ENCODE measurements at regions not wholly inside any gene's neighbourhood (a gene's known extent, or its start where the extent isn't known, plus 50 kb on each side); places are given as distances from the start of the nearest gene placed in this dataset.

- DNase-seq = no peak
Measured at GRCh38 chr1:168921629-168922028, 184.9 kb upstream of the ATP1B1 start.

DNA sequence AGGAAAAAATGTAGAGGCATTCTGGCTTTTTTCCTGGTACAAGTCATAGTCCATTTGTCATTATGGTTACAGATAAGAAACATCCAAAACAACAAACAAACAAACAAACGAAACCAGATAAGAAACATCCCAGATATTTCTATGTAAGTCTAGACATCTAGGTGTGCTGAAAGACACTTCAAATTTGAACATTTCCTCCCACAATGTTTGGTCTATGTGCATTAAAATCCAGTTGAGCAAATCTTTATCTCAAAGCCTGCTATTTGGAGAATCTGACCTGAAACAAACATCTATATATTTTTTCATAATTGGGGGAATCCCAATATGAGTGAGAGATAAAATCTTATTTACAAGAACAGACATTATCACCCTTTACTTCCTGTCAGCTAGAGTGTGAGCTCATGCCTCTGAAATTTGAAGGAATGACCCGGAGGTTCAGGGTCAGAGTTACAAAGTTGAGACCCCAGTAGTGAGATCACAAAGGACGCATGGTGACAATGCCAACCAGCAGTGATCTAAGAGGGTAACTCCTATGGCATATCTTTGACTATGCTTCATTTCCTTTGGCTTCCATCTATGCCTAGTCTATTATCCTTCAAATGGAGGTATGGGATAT is 182.9 kb upstream of the ATP1B1 start:
- no peak for DNase-seq

GRCh38 chr1:168924976-168925375 is 181.5 kb upstream of the ATP1B1 start:
- no peak for DNase-seq

DNA sequence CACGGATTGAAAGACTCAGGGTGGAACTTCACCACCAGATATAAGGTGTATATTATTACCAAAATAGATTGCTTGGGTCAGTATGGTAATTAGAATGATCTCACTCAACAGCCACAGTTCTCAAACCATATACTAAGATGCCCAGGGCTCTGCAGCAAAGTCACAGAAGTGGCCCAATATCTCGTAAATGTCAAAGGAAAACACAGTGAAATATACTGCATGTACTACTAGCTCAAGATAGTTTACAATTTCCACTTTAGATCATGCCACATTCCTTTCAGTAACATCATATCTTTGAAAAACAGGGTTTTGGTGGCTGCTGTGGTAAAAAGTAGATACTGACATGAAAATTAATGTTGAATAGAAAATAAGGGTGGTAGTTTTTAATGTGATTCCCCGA is 180.3 kb upstream of the ATP1B1 start:
- no peak for DNase-seq

DNA sequence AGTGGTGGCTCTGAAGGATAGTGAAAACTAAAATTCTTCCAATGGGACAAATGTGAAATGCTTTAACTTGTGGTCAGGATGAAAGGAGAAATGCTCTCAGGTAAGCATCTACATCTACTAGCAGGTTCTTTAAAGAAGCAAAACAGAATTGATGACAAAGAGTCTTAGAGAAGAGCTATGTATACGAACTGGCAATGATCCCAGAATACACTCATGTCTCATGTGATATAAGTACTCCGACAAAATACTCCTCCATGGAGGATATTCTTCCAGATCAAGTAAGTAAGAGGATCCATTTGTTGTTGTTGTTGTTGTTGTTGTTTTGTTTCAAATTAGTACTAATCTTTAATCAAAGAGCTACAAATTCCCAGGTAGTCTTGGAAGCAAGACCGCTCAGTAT is 174.0 kb upstream of the ATP1B1 start:
- DNase-seq = no peak

DNA sequence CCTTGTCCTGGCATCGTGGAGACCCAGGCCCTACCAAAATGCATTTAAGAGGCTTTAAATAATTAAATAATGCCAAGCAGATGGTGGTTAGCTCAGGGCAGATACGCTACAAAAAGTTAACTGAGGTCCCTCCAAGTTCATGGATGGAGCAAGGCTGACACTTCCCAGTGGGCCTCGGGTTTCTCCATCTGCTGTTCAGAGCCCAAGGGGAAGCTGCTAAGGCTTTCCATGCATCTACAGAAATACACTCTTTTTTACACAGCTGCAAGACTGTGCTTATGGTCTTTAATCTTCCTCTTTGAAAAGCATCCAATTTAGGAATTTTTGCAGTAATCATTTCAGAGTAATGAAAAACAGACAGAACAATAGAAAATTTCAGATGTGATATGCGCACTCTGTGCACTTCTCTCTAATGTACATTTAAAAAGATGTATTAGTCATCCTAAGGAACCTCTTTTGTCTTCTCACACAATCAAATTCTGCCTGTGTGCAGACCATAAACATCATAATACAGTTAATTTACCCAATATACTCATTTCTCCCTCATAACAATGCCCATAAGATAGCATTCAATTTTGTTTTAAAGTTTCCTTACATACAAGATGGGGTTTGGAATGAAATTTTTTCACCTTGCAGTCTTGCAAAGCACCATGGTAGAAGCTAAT is 173.2 kb upstream of the ATP1B1 start:
- DNase-seq = no peak

DNA sequence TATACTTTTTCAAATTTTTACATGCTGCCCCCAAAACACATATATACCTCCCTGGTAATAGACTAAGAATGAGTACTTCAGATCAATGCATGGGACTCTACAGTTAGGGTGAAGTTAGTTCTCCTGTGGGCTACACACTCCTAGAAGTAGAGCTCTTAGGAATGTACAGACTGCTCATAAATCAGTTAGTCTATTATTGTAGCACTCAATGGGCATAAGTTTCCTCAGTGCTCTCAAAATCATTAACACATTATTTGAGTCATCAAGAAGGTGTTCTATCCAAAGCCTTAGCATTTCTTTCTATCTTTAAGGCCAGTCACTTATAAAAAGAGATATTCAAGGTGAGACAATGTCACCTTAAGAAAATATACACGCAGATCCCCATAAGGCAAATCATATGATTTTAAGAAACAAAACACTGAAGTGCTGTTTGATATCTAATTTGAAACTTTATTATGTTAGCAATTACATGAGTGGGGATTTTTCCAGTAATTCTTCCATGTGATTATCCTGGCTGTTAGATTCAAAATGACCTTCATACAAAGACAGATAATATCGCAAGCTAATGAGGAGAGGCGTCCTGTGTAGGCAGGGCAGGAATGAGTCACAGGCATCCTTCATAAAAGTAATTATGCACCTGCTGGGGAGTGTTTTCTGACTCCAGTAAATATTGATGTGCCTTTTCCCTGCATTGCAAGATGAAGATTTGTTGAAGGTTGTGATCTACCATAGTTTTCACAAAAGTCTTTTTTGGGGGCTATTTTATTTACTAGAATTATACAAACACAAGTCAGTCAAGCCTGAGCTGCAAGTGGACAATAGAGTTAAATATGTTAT is 167.2 kb upstream of the ATP1B1 start:
- no peak for DNase-seq

- DNase-seq = no peak
Measured at GRCh38 chr1:168939947-168940223, 166.6 kb upstream of the ATP1B1 start.

DNA sequence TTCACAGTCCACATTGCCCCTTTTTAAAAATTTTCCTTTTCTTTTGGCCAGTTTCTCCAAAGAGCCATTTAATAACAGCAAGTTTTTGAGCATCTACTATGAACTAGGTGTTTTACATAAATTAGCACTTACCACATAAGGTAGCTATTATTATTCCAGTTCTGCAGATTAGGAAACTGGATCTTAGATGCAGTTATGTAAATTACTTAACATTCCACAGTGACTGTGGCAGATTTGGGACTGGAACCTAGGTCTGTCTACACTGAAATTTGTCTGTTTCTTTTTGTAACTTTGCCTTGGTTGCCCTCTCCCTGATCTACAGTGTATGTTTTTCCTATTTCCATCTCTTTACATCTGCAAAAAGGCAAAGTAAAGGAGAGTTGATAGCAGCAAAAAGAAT is 164.8 kb upstream of the ATP1B1 start:
- no peak for DNase-seq

GRCh38 chr1:168942165-168942564 is 164.3 kb upstream of the ATP1B1 start:
- DNase-seq = no peak

DNA sequence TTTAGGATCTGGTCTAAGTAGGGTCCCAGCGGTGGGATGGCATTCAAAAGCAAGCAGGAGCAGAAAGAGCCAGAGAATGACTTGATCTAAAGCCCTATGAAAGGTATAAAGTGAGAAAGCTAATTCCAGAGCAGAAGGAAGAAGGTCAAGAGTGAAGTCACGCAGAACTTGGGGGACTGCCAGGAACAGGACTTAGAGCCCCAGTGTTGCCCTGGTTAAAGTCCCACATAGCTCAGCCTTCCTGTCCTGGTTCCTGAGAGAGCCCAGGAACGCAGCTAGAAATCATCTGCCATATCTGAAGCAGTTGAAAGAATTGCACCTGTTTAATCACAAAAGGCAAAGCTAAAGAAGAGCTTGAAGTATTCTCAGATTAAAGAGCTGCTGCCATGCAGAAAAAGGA is 160.6 kb upstream of the ATP1B1 start:
- DNase-seq = no peak

DNA sequence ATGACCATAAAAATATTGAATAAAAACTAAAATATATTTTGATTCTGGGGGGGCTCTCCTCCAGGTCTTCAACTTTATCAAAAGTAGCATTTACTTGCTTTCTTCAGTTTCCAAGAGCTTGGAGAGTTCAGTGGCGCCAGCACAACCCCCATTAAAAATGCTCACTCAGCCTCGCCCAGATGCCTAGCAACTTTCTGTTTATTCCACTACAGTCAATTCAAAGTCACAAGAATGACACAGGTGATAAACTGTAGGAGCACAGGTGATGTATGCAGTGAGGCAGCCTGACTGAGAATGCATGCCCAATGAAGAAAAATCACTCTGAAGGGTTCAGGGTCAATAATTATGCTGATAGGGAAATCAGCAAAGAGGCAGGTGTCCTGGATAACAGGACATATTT is 159.4 kb upstream of the ATP1B1 start:
- no peak for DNase-seq

DNA sequence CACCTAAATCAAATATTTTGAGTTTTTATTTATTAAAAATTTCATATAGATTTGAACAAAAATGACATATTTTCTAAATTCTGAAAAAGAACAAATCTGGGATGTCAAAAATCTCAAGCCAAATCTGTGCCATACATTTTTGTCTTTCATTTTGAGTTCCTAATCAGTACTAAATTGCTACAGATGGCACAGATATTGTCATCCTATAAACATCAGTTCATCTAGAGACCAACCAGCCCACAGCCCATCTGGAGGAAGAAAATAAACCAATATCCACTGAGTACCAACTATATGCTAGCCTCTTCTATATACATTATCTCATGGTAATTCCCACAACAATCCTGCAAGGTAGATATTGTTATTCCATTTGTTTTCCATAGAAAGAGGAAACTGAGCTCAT is 156.8 kb upstream of the ATP1B1 start:
- no peak for DNase-seq

GRCh38 chr1:168957818-168958217 is 148.7 kb upstream of the ATP1B1 start:
- no peak for DNase-seq

DNA sequence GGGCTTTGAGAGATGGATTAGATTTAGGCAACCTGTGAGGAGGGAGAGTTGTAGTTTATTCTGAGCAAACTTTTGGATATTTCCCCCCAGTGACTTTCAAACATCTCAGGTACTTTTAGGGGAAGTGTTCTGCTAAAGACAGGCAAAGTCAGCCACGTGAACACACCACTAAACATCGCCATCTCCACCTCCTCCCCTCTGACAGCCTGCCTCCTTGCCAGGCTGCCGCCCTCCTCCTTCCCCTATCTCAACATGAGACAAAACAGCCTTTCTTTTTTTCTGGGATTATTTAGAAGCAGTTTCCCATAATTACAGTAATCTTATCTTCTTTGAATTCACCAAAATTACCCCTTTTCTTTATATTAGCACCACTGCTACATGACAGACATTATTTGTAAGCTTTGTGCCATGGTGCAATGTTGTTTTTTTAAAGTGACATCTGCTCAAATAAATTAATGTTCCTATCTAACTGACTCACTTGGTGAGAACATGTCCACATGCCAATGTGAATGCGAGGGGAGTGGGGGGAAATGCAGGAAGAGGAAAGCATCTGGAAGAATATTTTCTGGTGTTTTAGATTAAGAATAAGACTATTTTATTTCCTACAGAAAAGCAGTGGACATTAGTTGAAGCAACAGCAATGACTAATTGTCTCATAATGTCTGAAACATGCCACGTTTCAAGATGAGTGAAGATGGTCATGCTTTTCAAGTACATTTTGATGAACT is 147.8 kb upstream of the ATP1B1 start:
- DNase-seq = no peak

- DNase-seq = no peak
Measured at GRCh38 chr1:168959382-168959781, 147.1 kb upstream of the ATP1B1 start.

DNA sequence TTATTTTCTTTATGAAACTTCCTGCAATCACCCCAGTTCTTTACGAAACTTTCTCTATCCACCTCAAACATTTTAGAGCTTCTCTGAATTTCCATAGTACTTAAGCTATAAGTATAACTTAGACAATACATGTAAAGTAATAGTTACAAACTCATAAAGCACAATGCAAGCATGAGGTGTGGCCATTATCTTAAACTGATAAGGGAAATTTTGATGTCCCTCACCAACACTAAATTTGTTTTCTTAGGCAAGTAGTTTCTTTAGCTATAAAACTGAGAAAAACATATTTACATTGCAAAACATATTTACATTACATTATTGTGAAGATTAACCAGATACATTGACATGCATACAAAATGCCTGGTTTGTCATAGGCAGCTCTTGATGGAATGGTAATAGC is 146.4 kb upstream of the ATP1B1 start:
- no peak for DNase-seq

DNA sequence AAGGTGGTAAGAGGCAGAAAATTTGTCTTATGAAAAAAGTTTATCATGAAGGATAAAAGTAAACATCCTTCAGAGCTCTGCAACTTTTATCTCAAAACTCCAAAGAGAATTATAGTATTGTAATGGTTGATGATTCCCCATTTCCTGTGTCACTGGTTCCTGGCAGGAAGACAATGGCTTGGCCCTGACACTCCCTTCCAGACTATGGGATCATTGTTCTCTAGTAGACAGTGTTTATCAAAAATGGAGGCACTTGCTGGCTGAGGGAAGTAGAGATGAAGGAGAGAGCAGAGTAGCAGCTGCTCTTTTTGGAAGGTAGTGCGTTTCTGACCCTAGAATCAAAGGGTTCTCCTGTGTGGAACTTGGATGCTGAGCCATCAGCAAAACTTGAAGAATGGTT is 145.9 kb upstream of the ATP1B1 start:
- DNase-seq = no peak

GRCh38 chr1:168963601-168964000 is 142.9 kb upstream of the ATP1B1 start:
- no peak for DNase-seq

- DNase-seq = no peak
Measured at GRCh38 chr1:168964478-168964877, 142.0 kb upstream of the ATP1B1 start.

GRCh38 chr1:168966217-168966616 is 140.3 kb upstream of the ATP1B1 start:
- DNase-seq = no peak

GRCh38 chr1:168966636-168967035 is 139.9 kb upstream of the ATP1B1 start:
- no peak for DNase-seq

DNA sequence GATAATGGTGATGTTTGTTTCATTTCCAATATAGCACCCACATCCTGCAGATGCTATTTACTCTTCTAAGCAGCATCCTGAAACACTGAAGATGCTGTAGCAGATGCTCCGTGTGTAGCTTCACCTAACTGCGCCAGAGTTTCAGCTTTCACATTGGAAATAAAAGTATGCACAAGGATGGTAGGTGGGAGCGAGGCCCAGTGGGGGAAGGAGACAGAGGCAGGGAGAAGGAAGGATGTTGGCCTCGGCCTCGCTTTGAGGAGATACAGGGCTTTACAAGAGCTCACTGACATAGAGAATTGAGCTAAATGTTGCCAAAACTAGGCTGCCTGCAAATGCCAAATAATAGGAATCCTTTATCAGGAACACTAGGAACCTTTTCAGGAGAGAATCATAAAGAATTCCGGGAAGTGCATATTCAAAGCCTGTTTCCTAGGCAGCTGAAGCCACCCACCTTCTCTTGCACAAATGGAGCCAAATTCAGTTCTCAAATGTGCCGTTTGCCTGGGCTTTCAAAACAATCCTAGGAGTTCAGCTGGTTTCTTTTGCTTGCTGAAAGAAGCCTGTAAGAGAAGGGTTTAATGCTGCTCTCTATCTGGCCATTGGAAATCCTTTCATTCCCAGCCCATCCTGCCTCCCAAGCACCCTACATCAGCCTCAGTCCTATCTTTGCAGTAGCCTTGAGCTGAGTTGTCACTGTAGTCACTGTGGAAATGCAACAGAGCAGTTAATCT is 135.4 kb upstream of the ATP1B1 start:
- DNase-seq = no peak

All from stimulated activated CD4-positive, alpha-beta T cell treated with anti-CD3 and anti-CD28 coated beads, Interleukin-2, amount 100 ng/mL, for 24 hours (primary cell).